Esophagus squamous epithelium (tissue), 5 donors: ENCODE measurements at regions not wholly inside any gene's neighbourhood (a gene's known extent, or its start where the extent isn't known, plus 50 kb on each side); places are given as distances from the start of the nearest gene placed in this dataset.

Experiments used
- DNase-seq: peaks from one replicate; lab custom pipeline; 2025; lab: John Stamatoyannopoulos, UW
- H3K27ac ChIP-seq, 4 donors: fragments of 200-600 bp; sonication (generic); one replicate each; pipeline ENCODE4 v1.5.1; 2016 to 2019; ENCODE audit warnings: mild to moderate bottlenecking in 1 of 4
- H3K27me3 ChIP-seq, 4 donors: fragments of 200-600 bp; sonication (generic); 1 replicate in 3 of 4; 2 replicates in 1 of 4; pipeline versions ENCODE4 v1.5.1 to v1.6.0; 2017 to 2021; ENCODE audit warnings: antibody characterized with exemption in 1 of 4
- H3K36me3 ChIP-seq, 3 donors: fragments of 200-600 bp; sonication (generic); one replicate each; pipeline ENCODE4 v1.5.1; 2016 to 2019
- H3K4me1 ChIP-seq, 3 donors: fragments of 200-600 bp; sonication (generic); one replicate each; pipeline ENCODE4 v1.5.1; 2017 to 2019
- H3K4me3 ChIP-seq, 4 donors: fragments of 200-600 bp; sonication (generic); 1 replicate in 3 of 4; 2 replicates in 1 of 4; pipeline ENCODE4 v1.5.1; 2016 to 2019; ENCODE audit warnings: mild to moderate bottlenecking in 2 of 4, moderate library complexity in 1 of 4
- H3K9me3 ChIP-seq, 3 donors: fragments of 200-600 bp; sonication (generic); one replicate each; pipeline ENCODE4 v1.5.1; 2016 to 2019
- CTCF ChIP-seq, 6 experiments: fragments of 450-650 bp in 4 of 6; fragments of 200-600 bp in 2 of 6; sonication (generic) in 2 of 6; IDR thresholded peaks; one replicate each; pipeline ENCODE4 v1.5.1; 2016 to 2019; ENCODE audit warnings: antibody characterized with exemption in 6 of 6, mild to moderate bottlenecking in 4 of 6, moderate library complexity in 4 of 6
- POLR2A ChIP-seq, 4 donors: fragments of 450-650 bp; IDR thresholded peaks; one replicate each; pipeline ENCODE4 v1.6.1; 2017; ENCODE audit warnings: antibody characterized with exemption in 4 of 4, mild to moderate bottlenecking in 4 of 4, moderate library complexity in 3 of 4
- WGBS, 2 donors: methylation state at CpG; one replicate each; pipeline ENCODE4 v1.1.5; 2018; 5-methylcytosine and 5-hydroxymethylcytosine counted together
- intact Hi-C: fragments of 100-400 bp; cut with DNase I; formaldehyde crosslinking; loops from one replicate; pipeline ENCODE4 v1.15.0; 2022
- donor health status: DM: yes; HTN: yes; CAD: no.

GRCh38 chr1:14452551-14452950 is 145.9 kb upstream of the KAZN start:
- intact Hi-C loops: no loop called here
- Histone ChIP-seq H3K9me3 (no peaks in the 10 kb centered on the region), H3K4me1 (no peaks in the 10 kb centered on the region), H3K4me3 (no peak overlapping the region), H3K27ac (no peak overlapping the region), H3K36me3 (no peaks in the 10 kb centered on the region), H3K27me3 (no peaks in the 10 kb centered on the region)
- DNase-seq: no peak
- no peak for TF ChIP-seq POLR2A (IDR thresholded peaks at IDR 0.05)
- WGBS, 2 donors: 93 to 100% methylated on average over 3 to 4 of the region's 4 CpGs

- Histone ChIP-seq H3K4me3 (no peak overlapping the region), H3K4me1 (no peaks in the 10 kb centered on the region), H3K27me3 (peaks cover 0 to 10% (median 0%) of the 10 kb centered on the region in 4 donors), H3K36me3 (no peaks in the 10 kb centered on the region), H3K27ac (no peak overlapping the region), H3K9me3 (no peaks in the 10 kb centered on the region)
- no CpG with 5 or more reads among the region's 3 CpGs for WGBS, 2 donors
- no peak for DNase-seq
- TF ChIP-seq POLR2A (IDR thresholded peaks at IDR 0.05) (no peak), CTCF (IDR thresholded peaks at IDR 0.05) (no peak)
- intact Hi-C loops: no loop called here
Measured at GRCh38 chr1:14460173-14460572, 138.3 kb upstream of the KAZN start.

- peaks cover 0 to 6% (median 0%) of the 10 kb centered on the region in 3 donors for H3K4me1 ChIP-seq
- H3K36me3 ChIP-seq: no peaks in the 10 kb centered on the region
- H3K4me3 ChIP-seq: no peak overlapping the region
- DNase-seq: no peak
- intact Hi-C loops: no loop called here
- peaks cover 0 to 10% (median 0%) of the 10 kb centered on the region in 4 donors for H3K27me3 ChIP-seq
- WGBS, 2 donors: 85 to 98% methylated on average over 3 to 4 of the region's 4 CpGs
- TF ChIP-seq CTCF (IDR thresholded peaks at IDR 0.05) (no peak), POLR2A (IDR thresholded peaks at IDR 0.05) (no peak)
- no peak overlapping the region for H3K27ac ChIP-seq
- H3K9me3 ChIP-seq: no peaks in the 10 kb centered on the region
Measured at GRCh38 chr1:14462851-14463250, 135.6 kb upstream of the KAZN start.

GRCh38 chr1:14466006-14466405 is 132.5 kb upstream of the KAZN start:
- Histone ChIP-seq H3K4me1 (peaks cover 0 to 6% (median 0%) of the 10 kb centered on the region in 3 donors), H3K9me3 (no peaks in the 10 kb centered on the region), H3K27ac (no peak overlapping the region), H3K27me3 (no peaks in the 10 kb centered on the region), H3K36me3 (no peaks in the 10 kb centered on the region), H3K4me3 (no peak overlapping the region)
- TF ChIP-seq CTCF (IDR thresholded peaks at IDR 0.05): no peak
- TF ChIP-seq POLR2A (IDR thresholded peaks at IDR 0.05): no peak
- intact Hi-C loops: no loop called here
- DNase-seq: no peak
- 57 to 58% methylated on average over 4 of the region's 4 CpGs for WGBS, 2 donors

- no peak for DNase-seq
- Histone ChIP-seq H3K4me1 (peaks cover 0 to 6% (median 0%) of the 10 kb centered on the region in 3 donors), H3K4me3 (no peak overlapping the region), H3K9me3 (no peaks in the 10 kb centered on the region), H3K27me3 (no peaks in the 10 kb centered on the region), H3K36me3 (no peaks in the 10 kb centered on the region), H3K27ac (no peak overlapping the region)
- intact Hi-C loops: no loop called here
- WGBS, 2 donors: 88 to 100% methylated on average over 1 of the region's 1 CpG
- no peak for TF ChIP-seq POLR2A (IDR thresholded peaks at IDR 0.05)
- TF ChIP-seq CTCF (IDR thresholded peaks at IDR 0.05): peak in 1 of 6 experiments; percentile 5
Measured at GRCh38 chr1:14467112-14467511, 131.4 kb upstream of the KAZN start.

GRCh38 chr1:14468751-14469150 is 129.7 kb upstream of the KAZN start:
- Histone ChIP-seq H3K27me3 (no peaks in the 10 kb centered on the region), H3K27ac (no peak overlapping the region), H3K36me3 (no peaks in the 10 kb centered on the region), H3K9me3 (no peaks in the 10 kb centered on the region), H3K4me1 (peaks cover 0 to 6% (median 0%) of the 10 kb centered on the region in 3 donors), H3K4me3 (no peak overlapping the region)
- whole genome bisulfite sequencing, 2 donors: 83 to 84% methylated on average over 7 of the region's 7 CpGs
- DNase-seq: no peak
- TF ChIP-seq CTCF (IDR thresholded peaks at IDR 0.05) (no peak), POLR2A (IDR thresholded peaks at IDR 0.05) (no peak)
- intact Hi-C loops: no loop called here
